HG03520 (cell line): ENCODE measurements at regions not wholly inside any gene's neighbourhood (a gene's known extent, or its start where the extent isn't known, plus 50 kb on each side); places are given as distances from the start of the nearest gene placed in this dataset.

Experiments used
- ATAC-seq: cut with Tn5 transposase; IDR thresholded peaks from one replicate; pipeline ENCODE4 v1.9.1; 2021; ENCODE audit warnings: mild to moderate bottlenecking, moderate library complexity; ENCODE audit not compliant: unreplicated experiment

- ATAC-seq, result no peak
Observed at GRCh38 chrX:118167361-118167760, 50.8 kb upstream of the KLHL13 start.

GRCh38 chrX:118171356-118171755 lies 54.7 kb upstream of the KLHL13 start:
- ATAC-seq, result no peak

DNA sequence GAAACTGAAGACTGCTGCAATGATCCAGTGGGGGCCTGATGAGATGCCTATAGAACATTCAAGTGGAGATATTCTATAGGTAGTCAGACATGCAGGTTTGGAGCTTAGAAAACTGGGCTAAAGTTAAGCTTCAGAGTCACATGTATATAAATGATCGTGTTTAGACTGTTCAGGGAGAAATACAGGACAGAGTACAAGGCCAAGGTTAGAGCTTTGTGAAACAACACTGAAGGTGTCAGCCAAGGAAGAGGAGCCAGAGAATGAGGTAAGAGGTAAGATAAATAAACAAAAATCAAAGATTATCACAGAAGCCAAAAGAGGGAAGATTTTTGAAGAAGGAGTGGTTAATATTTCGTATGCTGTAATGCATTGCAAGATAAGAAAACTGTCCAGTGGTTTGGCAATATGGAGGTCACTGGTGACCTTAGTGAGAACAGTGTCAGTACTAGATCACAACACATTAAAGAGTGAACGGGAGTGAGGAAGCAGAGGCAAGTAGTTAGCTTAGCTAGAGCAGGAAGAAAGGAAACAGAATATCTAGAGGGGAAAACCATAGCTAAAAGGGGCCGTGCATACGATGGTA lies 58.0 kb upstream of the KLHL13 start:
- ATAC-seq, result no peak

GRCh38 chrX:118177708-118178107 lies 61.1 kb upstream of the KLHL13 start:
- no peak for ATAC-seq

DNA sequence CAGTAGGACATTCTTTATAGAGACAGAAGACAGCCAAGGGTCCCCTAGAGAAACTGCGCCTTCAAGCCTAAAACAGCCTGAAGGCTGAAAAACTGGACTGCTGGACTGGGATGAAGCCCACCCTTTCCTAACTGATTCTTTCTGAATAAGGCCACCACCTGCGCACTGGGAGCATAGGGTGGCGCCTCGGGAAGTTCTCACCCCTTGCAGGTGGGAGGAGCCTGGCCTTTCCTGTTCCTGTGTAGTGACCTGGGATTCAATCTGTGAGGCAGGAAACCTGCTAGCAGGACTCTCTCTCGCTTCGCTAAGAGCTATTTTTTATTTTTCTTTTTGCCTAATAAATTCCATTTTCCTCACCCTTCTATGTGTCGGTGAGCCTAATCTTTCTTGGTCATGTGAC lies 61.8 kb upstream of the KLHL13 start:
- ATAC-seq, result no peak

DNA sequence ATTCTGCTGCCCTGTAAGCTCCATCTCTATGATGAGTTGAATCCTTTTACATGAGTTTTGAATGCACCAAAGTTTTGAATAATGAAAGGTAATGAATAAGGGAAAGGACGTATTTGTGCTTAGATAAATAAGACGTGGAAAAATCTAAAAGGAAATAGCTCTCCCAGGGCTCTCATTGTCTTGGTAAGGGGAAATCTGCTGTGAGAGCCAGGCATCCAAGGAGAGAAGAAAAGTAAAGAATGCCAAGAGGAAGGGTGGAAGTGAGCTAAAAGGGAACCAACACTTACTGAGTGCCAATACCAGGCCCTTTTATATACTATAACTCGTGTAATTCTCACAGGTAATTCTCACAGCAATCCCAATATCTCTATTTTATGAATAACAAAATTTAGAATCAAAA lies 62.6 kb upstream of the KLHL13 start:
- ATAC-seq, result no peak

DNA sequence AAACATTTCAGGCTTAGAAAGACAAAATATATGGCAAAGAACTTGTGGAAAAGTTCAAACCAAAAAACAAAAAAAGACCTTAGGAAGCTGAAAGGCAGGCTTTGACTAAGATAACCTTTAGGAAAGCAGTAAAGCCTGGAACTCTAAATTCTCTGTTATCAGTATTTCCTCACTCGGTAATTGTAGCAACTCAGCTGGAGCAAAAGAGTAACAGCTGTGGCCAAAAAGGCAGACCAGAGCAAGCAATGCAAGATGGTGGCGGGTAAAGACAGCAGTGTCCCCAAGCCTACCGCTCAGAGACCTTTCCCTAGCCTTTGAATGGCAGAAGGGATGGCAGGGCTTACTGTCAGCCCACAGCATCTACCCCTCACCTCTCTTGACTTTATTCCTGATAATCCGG lies 63.1 kb upstream of the KLHL13 start:
- no peak for ATAC-seq

DNA sequence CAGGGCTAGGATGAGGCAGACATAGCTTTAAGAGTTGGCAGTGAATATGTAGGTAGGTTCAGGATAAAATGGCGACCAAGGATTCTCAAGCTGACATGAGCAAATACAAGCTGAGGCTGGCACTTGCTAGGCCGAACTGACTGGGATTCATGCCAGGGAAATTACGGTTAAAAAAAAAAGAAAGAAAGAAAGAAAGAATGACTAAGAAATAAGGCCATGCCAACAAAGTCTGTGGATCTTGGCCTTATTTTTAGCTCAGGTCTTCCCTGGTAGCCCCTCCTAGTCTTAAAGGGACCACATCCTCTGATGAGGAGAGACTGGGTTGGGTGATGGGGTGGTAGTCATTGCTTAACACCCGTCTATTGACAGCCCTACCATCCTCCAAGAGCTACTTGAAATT lies 64.4 kb upstream of the KLHL13 start:
- ATAC-seq, result no peak

GRCh38 chrX:118182025-118182424 lies 65.4 kb upstream of the KLHL13 start:
- no peak for ATAC-seq

GRCh38 chrX:118182681-118183080 lies 66.1 kb upstream of the KLHL13 start:
- ATAC-seq, result no peak

GRCh38 chrX:118183606-118184005 lies 67.0 kb upstream of the KLHL13 start:
- ATAC-seq, result no peak

- ATAC-seq, result no peak
Observed at GRCh38 chrX:118187100-118187499, 70.5 kb upstream of the KLHL13 start.

- ATAC-seq, result no peak
Observed at GRCh38 chrX:118189000-118189399, 72.4 kb upstream of the KLHL13 start.

DNA sequence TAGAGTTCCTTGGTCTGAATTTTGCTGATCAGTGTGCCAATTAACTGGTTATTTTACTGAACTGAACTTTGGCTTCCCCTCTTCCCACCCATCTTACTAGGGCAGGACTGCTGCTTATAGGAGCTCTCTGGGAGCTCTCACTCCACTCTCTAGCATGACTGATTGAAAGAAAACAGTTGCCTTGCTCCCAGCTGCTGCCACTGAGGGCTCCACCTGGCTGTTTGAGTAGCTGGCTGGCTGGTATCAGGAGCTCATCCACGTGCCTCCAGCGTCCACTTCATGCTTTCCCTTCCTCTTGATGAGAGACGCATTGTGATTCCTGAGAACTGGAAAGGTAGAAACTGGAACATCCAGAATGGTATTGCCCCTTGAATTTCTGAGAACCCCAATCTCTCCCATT lies 73.0 kb upstream of the KLHL13 start:
- ATAC-seq, result no peak

DNA sequence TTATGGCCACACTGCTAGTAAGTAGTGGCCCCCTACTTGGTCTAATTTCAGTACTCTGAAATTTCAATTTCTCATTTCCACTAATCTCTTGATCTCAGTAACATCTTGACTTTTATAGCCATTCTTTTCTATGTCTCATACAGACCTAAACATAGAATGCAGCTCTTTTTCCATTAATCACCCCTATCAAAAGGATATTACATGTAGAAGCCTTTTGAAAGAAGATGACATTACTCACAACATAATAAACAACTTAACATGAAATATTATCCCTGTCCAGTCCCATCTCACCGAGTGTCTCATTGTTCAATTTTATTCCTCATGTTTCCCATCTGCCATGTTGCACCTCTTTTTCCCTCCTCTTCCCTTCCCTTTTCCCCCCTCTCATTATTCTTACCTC lies 81.1 kb upstream of the KLHL13 start:
- ATAC-seq, result no peak

- ATAC-seq, result no peak
Observed at GRCh38 chrX:118198577-118198976, 82.0 kb upstream of the KLHL13 start.

GRCh38 chrX:118199997-118200396 lies 83.4 kb upstream of the KLHL13 start:
- no peak for ATAC-seq

DNA sequence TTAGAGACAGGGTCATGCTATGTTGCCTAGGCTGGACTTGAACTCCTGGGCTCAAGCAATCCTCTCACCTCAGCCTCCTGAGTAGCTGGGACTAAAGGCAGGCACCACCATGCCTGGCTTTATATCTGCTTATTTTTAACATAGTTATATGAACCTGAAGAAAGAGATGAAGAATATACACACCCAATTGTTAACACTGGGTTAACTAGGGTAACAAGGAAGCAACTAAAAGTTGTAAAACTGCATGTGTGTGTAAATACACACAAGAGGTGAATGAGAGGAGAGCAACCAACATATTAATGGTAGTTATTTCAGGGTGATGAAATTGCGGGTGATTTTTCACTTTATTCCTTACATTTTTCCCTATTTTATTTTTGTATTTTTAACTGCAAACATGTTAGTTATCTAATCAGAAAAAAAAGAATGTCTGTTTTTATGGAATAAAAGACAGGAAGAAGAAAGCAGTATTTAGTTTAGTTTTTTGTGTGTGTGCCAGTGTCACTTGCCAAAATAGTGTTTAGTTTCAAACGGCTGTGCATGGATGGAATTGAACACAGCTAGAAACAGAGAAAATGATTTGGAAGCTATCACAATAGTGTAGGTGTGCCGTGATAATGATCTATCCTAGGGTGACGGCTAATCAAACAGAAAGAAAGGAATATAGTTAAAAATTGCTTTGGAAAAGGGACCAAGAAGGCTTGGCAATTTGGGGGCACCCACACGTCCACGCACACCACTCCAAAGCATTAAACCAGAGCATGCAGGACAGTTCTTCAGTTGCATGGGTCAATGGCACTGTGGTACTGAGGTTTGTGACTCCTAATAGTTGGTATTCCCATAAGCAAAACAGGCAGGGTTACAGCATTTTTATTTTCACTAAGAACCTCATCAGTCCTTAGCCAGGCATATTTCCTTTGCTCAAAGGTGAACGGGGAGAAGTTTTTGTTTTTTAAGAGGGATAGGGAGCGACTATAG lies 89.1 kb upstream of the KLHL13 start:
- no peak for ATAC-seq

DNA sequence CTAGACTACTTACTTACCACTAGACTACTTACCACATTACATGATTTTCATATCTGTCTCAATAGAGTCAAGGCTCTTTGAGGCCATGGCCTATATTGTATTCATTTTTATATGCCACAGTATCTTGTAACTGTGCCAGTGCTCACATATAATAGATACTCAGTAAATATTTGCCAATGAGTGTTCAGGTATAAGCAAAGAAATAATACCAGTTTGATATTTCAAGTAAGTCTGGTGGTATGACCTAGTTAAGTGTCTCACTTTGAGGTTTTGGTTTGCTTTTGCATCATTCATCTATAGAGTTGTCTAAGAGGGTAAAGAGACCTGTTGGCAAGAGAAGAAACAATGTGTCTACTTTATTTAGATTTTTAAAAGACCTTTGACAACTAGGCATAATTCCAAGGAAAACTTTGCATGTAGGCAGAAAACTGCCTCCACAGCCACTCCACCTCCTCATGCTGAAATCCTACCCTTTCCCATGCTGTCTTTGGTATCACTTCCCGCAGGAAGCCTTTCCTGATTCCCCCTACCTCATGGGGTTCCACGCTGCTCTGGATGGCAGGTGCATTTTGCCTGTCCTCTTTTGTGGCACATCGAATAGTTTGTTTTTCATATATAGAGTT lies 91.3 kb upstream of the KLHL13 start:
- no peak for ATAC-seq

DNA sequence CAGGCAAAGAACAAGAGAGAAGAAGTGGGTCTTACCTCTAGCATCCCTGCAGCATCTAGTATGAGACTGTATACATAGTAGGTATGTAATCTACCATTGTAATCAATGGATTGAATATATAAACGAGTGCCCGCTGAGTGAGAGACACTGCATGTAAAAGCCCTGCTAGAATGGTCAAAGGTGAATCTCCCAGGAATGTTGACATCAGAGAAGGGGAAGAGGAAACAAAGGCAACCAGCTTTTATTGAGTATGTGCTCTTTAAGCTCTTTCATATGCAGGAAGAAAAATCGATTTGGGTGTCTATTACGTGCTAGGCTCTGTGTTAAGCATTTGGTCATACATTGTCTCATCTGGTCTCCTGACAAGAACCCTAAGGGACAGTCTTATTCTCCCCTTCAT lies 91.9 kb upstream of the KLHL13 start:
- ATAC-seq, result no peak

DNA sequence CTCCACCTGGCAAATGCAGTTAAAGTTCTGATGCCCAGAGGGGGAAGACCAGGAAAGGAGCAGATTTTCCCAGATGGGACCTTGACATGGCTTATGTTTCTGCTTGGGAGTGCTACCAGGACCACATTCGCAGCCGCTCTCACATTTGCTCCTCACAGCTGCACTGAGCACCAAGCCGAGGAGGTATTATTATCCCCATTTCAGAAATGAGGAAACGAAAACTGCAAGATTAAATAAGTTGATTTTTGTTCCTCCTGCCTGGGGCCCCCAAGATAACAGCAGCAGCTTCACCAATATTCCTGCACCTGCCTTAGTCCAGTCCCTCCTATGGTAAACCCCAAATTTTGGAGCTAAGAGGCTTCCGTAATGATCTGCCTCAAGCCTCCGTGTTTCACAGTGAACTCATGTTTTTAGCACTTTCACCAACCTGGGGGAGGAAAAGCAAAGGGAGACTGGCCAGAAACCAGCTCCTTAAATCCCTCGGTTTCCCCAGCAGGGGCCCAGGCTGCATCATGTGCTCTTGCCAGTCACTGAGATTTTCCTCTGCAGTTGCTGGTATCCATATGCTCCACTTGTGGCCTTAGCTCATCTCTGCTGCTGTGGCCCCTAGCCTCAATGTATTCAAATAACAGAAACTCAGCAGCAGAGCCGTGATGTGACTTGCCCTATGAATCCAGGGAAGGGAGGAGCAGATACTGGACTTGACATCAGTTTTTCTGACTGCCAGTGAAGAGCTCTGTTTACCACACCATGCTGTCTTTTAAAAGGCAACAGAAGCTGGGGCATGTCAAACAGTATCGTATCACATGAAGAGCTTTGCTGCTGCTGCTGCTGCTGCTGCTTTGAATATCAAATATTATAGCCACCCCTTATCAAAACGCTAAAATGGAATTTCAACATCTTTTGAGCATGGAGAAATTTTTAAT lies 95.5 kb upstream of the KLHL13 start:
- no peak for ATAC-seq
